Lower lobe of right lung (tissue), 2 donors: ENCODE measurements at regions not wholly inside any gene's neighbourhood (a gene's known extent, or its start where the extent isn't known, plus 50 kb on each side); places are given as distances from the start of the nearest gene placed in this dataset.

Experiments
- ATAC-seq, 2 donors: fragments of 200-7000 bp; cut with Tn5 transposase; one replicate each; pipeline ENCODE4 v1.9.1; 2020 to 2022; ENCODE audit warnings: mild to moderate bottlenecking in 2 of 2, moderate library complexity in 2 of 2
- DNase-seq: peaks from one replicate; pipeline ENCODE4 v3.0.0-alpha.2; 2020
- H3K27ac ChIP-seq: fragments of 200-600 bp; one replicate; pipeline ENCODE4 v1.8.0; 2022
- H3K27me3 ChIP-seq: fragments of 200-600 bp; one replicate; pipeline ENCODE4 v1.8.0; 2022; ENCODE audit warnings: low read depth
- H3K36me3 ChIP-seq: fragments of 200-600 bp; one replicate; pipeline ENCODE4 v1.8.0; 2022; ENCODE audit warnings: mild to moderate bottlenecking
- H3K4me1 ChIP-seq: fragments of 200-600 bp; one replicate; pipeline ENCODE4 v1.8.0; 2022
- H3K4me3 ChIP-seq: fragments of 200-600 bp; one replicate; pipeline ENCODE4 v1.8.0; 2022; ENCODE audit warnings: mild to moderate bottlenecking
- H3K9me3 ChIP-seq: fragments of 200-600 bp; one replicate; pipeline ENCODE4 v1.8.0; 2022
- intact Hi-C: fragments of 100-400 bp; cut with DNase I; formaldehyde crosslinking; loops from one replicate; pipeline ENCODE4 v1.11.0; 2022
- TF ChIP-seq, protein P1 (sequence below): fragments of 200-600 bp; IDR thresholded peaks from one replicate; pipeline ENCODE4 v1.8.0; 2022; ENCODE audit warnings: antibody characterized with exemption, mild to moderate bottlenecking
- donor health status: DM: no; HTN: yes; CAD: no; lungs with severe emphysema.

- ATAC-seq (peak; percentile 30 to 55), DNase-seq (no peak)
- Histone ChIP-seq H3K4me1 (peaks cover 6% of the 10 kb centered on the region), H3K4me3 (no peak overlapping the region), H3K27me3 (no peaks in the 10 kb centered on the region), H3K36me3 (no peaks in the 10 kb centered on the region), H3K27ac (no peak overlapping the region), H3K9me3 (no peaks in the 10 kb centered on the region)
- TF ChIP-seq, protein P1, sequence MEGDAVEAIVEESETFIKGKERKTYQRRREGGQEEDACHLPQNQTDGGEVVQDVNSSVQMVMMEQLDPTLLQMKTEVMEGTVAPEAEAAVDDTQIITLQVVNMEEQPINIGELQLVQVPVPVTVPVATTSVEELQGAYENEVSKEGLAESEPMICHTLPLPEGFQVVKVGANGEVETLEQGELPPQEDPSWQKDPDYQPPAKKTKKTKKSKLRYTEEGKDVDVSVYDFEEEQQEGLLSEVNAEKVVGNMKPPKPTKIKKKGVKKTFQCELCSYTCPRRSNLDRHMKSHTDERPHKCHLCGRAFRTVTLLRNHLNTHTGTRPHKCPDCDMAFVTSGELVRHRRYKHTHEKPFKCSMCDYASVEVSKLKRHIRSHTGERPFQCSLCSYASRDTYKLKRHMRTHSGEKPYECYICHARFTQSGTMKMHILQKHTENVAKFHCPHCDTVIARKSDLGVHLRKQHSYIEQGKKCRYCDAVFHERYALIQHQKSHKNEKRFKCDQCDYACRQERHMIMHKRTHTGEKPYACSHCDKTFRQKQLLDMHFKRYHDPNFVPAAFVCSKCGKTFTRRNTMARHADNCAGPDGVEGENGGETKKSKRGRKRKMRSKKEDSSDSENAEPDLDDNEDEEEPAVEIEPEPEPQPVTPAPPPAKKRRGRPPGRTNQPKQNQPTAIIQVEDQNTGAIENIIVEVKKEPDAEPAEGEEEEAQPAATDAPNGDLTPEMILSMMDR: no peak
- intact Hi-C loops: no loop called here
Measured at GRCh38 chr2:147628971-147629421, 215.8 kb upstream of the ACVR2A start.

DNA sequence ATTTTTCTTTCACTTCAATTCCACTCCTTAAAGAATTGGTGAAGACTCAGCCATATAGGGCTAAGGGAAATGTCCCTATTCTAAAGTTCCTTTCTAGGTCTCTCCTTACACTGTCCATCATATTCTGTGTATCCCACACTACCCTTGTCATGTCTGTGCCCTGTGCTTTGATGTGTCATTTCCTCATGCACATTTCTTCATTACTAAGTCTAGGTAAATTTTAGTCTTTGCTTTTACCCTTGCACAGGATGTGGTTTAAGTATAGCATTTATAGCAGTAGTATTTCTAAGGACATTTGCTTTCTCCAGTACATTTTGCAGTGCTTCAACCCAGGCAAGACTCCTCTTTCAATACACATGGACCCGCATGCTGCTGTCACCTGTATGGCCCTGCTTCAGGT lies 221.5 kb upstream of the ACVR2A start:
- intact Hi-C loops: no loop called here
- Histone ChIP-seq H3K4me1 (no peaks in the 10 kb centered on the region), H3K4me3 (no peak overlapping the region), H3K27me3 (no peaks in the 10 kb centered on the region), H3K27ac (no peak overlapping the region), H3K9me3 (no peaks in the 10 kb centered on the region), H3K36me3 (no peaks in the 10 kb centered on the region)
- TF ChIP-seq, protein P1: no peak
- ATAC-seq: no peak
- no peak for DNase-seq

DNA sequence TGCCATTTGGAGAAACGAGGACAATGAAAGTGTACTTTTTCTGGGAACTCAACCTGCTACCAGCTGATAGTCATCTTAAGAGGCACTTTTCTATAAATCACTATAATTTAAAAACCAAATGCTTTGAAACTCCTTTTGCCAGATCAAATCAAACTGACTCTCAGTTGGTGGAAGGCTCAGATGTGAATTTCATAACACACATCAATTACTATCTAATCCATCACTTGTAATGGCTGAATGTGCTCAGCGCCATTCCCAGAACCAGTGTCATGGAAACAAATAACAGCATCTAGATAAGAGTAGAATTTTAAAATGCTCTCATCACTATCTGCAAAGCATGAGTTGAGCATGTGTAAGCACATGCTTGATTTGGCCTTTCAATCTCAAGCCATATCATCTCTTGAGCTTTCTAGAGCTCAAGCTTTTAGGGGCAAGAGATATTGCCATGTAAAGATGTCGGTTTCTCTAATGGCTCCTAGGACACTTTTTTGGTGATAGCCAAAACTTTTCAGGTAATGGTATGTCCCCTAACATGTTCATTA lies 223.1 kb upstream of the ACVR2A start:
- TF ChIP-seq, protein P1: no peak
- no peaks in the 10 kb centered on the region for H3K9me3 ChIP-seq
- no peaks in the 10 kb centered on the region for H3K27me3 ChIP-seq
- H3K4me1 ChIP-seq: no peaks in the 10 kb centered on the region
- ATAC-seq (no peak), DNase-seq (no peak)
- no peak overlapping the region for H3K27ac ChIP-seq
- no peak overlapping the region for H3K4me3 ChIP-seq
- no peaks in the 10 kb centered on the region for H3K36me3 ChIP-seq
- intact Hi-C loops: no loop called here

- H3K4me1 ChIP-seq: no peaks in the 10 kb centered on the region
- intact Hi-C loops: no loop called here
- no peak overlapping the region for H3K4me3 ChIP-seq
- DNase-seq (no peak), ATAC-seq (no peak)
- H3K36me3 ChIP-seq: no peaks in the 10 kb centered on the region
- no peaks in the 10 kb centered on the region for H3K9me3 ChIP-seq
- no peaks in the 10 kb centered on the region for H3K27me3 ChIP-seq
- H3K27ac ChIP-seq: no peak overlapping the region
- TF ChIP-seq, protein P1: no peak
Measured at GRCh38 chr2:147619808-147620207, 225.0 kb upstream of the ACVR2A start.

GRCh38 chr2:147615726-147616125 lies 229.1 kb upstream of the ACVR2A start:
- no peaks in the 10 kb centered on the region for H3K27me3 ChIP-seq
- H3K9me3 ChIP-seq: no peaks in the 10 kb centered on the region
- ATAC-seq (no peak), DNase-seq (no peak)
- no peak overlapping the region for H3K27ac ChIP-seq
- intact Hi-C loops: no loop called here
- no peak overlapping the region for H3K4me3 ChIP-seq
- no peaks in the 10 kb centered on the region for H3K36me3 ChIP-seq
- TF ChIP-seq, protein P1: no peak
- no peaks in the 10 kb centered on the region for H3K4me1 ChIP-seq
